CD4-positive, alpha-beta T cell (primary cell): ENCODE measurements at regions not wholly inside any gene's neighbourhood (a gene's known extent, or its start where the extent isn't known, plus 50 kb on each side); places are given as distances from the start of the nearest gene placed in this dataset.

Experiments
- ATAC-seq: fragments of 200-7000 bp; cut with Tn5 transposase; one replicate; pipeline ENCODE4 v1.10.0; 2022; ENCODE audit warnings: mild to moderate bottlenecking; ENCODE audit not compliant: poor library complexity
- CTCF ChIA-PET: fragments of 350-600 bp; sonication (Branson Sonifier 250); formaldehyde crosslinking; loops from one replicate; lab custom pipeline; 2021; ENCODE audit warnings: antibody characterized with exemption, inconsistent platforms; lab: Charles Lee
- POLR2A ChIA-PET: fragments of 350-600 bp; sonication (Branson Sonifier 250); formaldehyde crosslinking; loops from one replicate; lab custom pipeline; 2021; ENCODE audit warnings: antibody characterized with exemption, inconsistent platforms; lab: Charles Lee
- DNase-seq, 14 experiments: peaks; one replicate each; pipeline ENCODE4 v3.0.0-alpha.2; 2013 to 2020; ENCODE audit warnings: mixed read lengths in 2 of 14
- H3K27ac ChIP-seq, 2 donors: one replicate each; pipeline versions ENCODE4 v1.5.1 to v1.7.0; 2013; ENCODE audit warnings: low read length in 2 of 2, low read depth in 1 of 2, mild to moderate bottlenecking in 1 of 2
- H3K27me3 ChIP-seq, 2 experiments: 1 replicate in 1 of 2; 2 replicates in 1 of 2; pipeline versions ENCODE4 v1.6.1 to v1.7.0; 2013; ENCODE audit warnings: low read length in 2 of 2, control low read depth in 1 of 2, mild to moderate bottlenecking in 1 of 2, moderate library complexity in 1 of 2; ENCODE audit not compliant: insufficient read depth in 2 of 2, control insufficient read depth in 1 of 2
- H3K36me3 ChIP-seq: one replicate; pipeline ENCODE4 v1.6.1; 2013; ENCODE audit warnings: low read length, control low read depth; ENCODE audit not compliant: insufficient read depth
- H3K4me1 ChIP-seq: one replicate; pipeline ENCODE4 v1.6.1; 2013; ENCODE audit warnings: low read length, control low read depth; ENCODE audit not compliant: insufficient read depth
- H3K4me3 ChIP-seq: one replicate; pipeline ENCODE4 v1.5.1; 2013; ENCODE audit warnings: mild to moderate bottlenecking, low read length, moderate library complexity
- H3K9me3 ChIP-seq, 2 experiments: 1 replicate in 1 of 2; 2 replicates in 1 of 2; pipeline versions ENCODE4 v1.6.1 to v1.7.0; 2013; ENCODE audit warnings: low read length in 2 of 2, mild to moderate bottlenecking in 2 of 2, control low read depth in 1 of 2, moderate library complexity in 1 of 2; ENCODE audit not compliant: control insufficient read depth in 1 of 2, insufficient read depth in 1 of 2
- H3K27ac Mint-ChIP-seq: one replicate; pipeline ENCODE4 v1.8.0; 2020; ENCODE audit warnings: mixed read lengths
- H3K27me3 Mint-ChIP-seq: one replicate; pipeline ENCODE4 v1.8.0; 2021; ENCODE audit warnings: mixed read lengths
- H3K36me3 Mint-ChIP-seq: one replicate; pipeline ENCODE4 v1.8.0; 2021; ENCODE audit warnings: low read depth, mixed read lengths
- H3K4me1 Mint-ChIP-seq: one replicate; pipeline ENCODE4 v1.8.0; 2021; ENCODE audit warnings: low read depth, mixed read lengths
- H3K4me3 Mint-ChIP-seq: one replicate; pipeline ENCODE4 v1.8.0; 2020; ENCODE audit warnings: mild to moderate bottlenecking, mixed read lengths
- H3K9me3 Mint-ChIP-seq: one replicate; pipeline ENCODE4 v1.8.0; 2020; ENCODE audit warnings: mixed read lengths
- CTCF ChIP-seq: fragments of 200-600 bp; IDR thresholded peaks from one replicate; pipeline ENCODE4 v1.8.0; 2022; ENCODE audit warnings: antibody characterized with exemption, mild to moderate bottlenecking
- intact Hi-C, 2 experiments: fragments of 100-400 bp; cut with DNase I in 1 of 2; cut with micrococcal nuclease in 1 of 2; formaldehyde crosslinking; loops; one replicate each; pipeline versions ENCODE4 v1.15.1 to v1.9.0; 2023 to 2025; cut with DNase I, micrococcal nuclease

DNA sequence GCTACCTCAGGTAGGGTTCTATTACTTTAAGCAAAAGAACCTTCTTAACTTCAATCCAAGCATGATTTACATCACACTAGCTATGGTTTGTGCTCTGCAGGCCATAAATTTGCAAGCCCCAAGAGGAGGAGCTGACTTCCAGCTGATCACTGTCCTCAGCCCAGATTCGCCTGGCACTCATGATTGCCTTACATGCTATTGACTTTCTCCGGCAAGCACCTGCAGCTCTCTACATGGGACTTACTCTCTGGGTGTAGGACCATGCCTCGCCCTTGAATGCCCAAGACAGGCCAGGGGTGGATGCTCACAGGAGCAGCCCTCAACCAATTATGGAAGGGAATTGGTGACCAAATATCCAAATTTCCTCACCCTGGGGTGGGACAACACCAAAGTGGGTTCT lies 99.8 kb downstream of the ESM1 start:
- TF ChIP-seq CTCF = no peak
- Histone ChIP-seq H3K27ac (no peak overlapping the region), H3K36me3 (no peaks in the 10 kb centered on the region), H3K27me3 (peaks cover 48 to 56% of the 10 kb centered on the region in 2 experiments), H3K9me3 (peaks cover 0 to 6% of the 10 kb centered on the region in 2 experiments), H3K4me3 (no peak overlapping the region), H3K4me1 (peaks cover 12% of the 10 kb centered on the region)
- no peak for ATAC-seq
- peaks cover 9% of the 10 kb centered on the region for H3K4me1 Mint-ChIP-seq
- ChIA-PET CTCF (no interaction called here), POLR2A (interaction anchor here (1.4 kb wide), 1 partner anchor 13 kb away, joined by 4 read pairs; no protein-coding TSS in a partner anchor)
- no peak overlapping the region for H3K4me3 Mint-ChIP-seq
- H3K36me3 Mint-ChIP-seq = no peaks in the 10 kb centered on the region
- H3K27me3 Mint-ChIP-seq = peaks cover 86% of the 10 kb centered on the region
- DNase-seq = no peak
- H3K9me3 Mint-ChIP-seq = no peaks in the 10 kb centered on the region
- intact Hi-C loops = loop anchor here in 1 of 2 experiments (5.0 kb wide), 1 partner anchor 807 kb away; no protein-coding TSS in a partner anchor
- H3K27ac Mint-ChIP-seq = no peak overlapping the region

DNA sequence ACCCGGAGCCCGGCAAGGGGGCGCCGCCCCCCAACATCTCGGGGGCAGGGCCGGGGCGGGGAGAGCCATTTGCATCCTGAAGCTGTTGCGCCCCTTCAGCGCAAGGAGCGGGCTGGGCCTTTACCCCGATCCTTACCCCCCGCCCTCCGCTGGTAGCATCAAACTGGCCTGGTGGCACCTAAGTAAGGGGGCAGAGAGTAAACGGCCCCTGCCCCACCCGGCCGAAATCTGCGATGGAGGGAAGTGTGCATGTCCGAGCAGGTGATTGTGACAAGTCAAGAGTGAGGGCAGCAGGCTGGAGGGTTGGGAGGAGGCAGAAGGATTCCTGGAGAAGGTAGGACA lies 101.2 kb downstream of the ESM1 start:
- DNase-seq (no peak), ATAC-seq (no peak)
- Histone ChIP-seq H3K4me3 (no peak overlapping the region), H3K27me3 (peaks cover 48 to 53% of the 10 kb centered on the region in 2 experiments), H3K27ac (no peak overlapping the region), H3K36me3 (no peaks in the 10 kb centered on the region), H3K4me1 (peaks cover 12% of the 10 kb centered on the region), H3K9me3 (peaks cover 0 to 6% of the 10 kb centered on the region in 2 experiments)
- H3K9me3 Mint-ChIP-seq = no peaks in the 10 kb centered on the region
- CTCF ChIA-PET = no interaction called here
- no peaks in the 10 kb centered on the region for H3K36me3 Mint-ChIP-seq
- POLR2A ChIA-PET = no interaction called here
- peaks cover 78% of the 10 kb centered on the region for H3K27me3 Mint-ChIP-seq
- H3K4me1 Mint-ChIP-seq = peaks cover 9% of the 10 kb centered on the region
- peak overlapping the region; percentile 42 for H3K4me3 Mint-ChIP-seq
- intact Hi-C loops = no loop called here
- TF ChIP-seq CTCF = no peak
- no peak overlapping the region for H3K27ac Mint-ChIP-seq

DNA sequence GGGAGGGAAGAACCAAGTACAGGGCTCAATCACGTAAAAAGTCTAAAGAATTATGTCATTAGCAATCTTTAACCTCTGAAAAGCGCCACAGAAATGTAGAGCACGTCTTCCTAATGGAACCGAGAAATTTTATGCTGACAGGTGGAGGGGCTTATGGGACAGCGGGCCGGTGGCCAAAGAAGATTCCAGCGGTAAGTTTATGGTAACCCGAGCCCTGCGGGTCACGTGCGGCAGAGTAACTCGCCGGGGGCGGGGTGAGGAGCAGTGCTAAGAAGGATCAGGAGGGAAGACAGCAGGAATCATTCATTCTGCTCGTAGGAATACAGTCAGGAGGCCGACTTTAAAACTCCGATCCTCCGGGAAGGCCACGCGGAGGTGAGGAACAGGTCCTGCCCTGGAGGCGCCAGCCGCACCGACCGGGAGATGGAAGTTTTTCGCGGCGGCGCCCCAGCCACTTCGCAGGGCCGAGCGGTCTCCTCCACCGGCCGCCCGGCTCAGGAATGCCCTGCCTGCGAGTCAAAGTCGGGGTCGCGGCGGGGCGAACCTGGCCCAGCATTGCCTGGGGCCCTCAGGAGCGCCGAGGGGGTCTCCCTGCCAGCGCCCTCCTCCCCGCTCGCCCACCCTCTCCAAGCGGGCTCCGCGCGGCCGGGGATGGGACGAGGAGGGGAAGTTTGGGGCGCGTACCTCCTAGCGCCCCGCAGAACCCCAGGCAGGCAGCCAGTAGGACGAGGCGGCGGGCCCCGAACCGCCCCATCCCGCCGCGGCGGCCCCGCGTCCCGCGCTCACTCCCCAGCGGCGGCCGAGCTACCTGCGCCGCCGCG lies 101.8 kb downstream of the ESM1 start:
- intact Hi-C loops = no loop called here
- ATAC-seq (no peak), DNase-seq (peak in 1 of 14 experiments; percentile 21)
- Histone ChIP-seq H3K4me1 (peaks cover 12% of the 10 kb centered on the region), H3K27me3 (peaks cover 48 to 53% of the 10 kb centered on the region in 2 experiments), H3K27ac (no peak overlapping the region), H3K9me3 (peaks cover 0 to 6% of the 10 kb centered on the region in 2 experiments), H3K4me3 (peak overlapping the region; percentile 37), H3K36me3 (no peaks in the 10 kb centered on the region)
- peaks cover 75% of the 10 kb centered on the region for H3K27me3 Mint-ChIP-seq
- CTCF ChIA-PET = no interaction called here
- peaks cover 9% of the 10 kb centered on the region for H3K4me1 Mint-ChIP-seq
- no peak for TF ChIP-seq CTCF
- no peaks in the 10 kb centered on the region for H3K9me3 Mint-ChIP-seq
- POLR2A ChIA-PET = no interaction called here
- no peak overlapping the region for H3K27ac Mint-ChIP-seq
- H3K4me3 Mint-ChIP-seq = peak overlapping the region; percentile 84
- H3K36me3 Mint-ChIP-seq = no peaks in the 10 kb centered on the region
